Activated CD4-positive, alpha-beta T cell treated with anti-CD3 and anti-CD28 coated beads for 36 hours (primary cell): ENCODE measurements at regions not wholly inside any gene's neighbourhood (a gene's known extent, or its start where the extent isn't known, plus 50 kb on each side); places are given as distances from the start of the nearest gene placed in this dataset.

Experiments used
- ATAC-seq: fragments of 200-7000 bp; cut with Tn5 transposase; one replicate; pipeline ENCODE4 v1.10.0; 2021; ENCODE audit warnings: mild to moderate bottlenecking, moderate library complexity
- CTCF ChIA-PET: fragments of 350-600 bp; sonication (Branson Sonifier 250); formaldehyde crosslinking; loops from one replicate; lab custom pipeline; 2021; ENCODE audit warnings: antibody characterized with exemption; lab: Charles Lee
- POLR2A ChIA-PET: fragments of 350-600 bp; sonication (Branson Sonifier 250); formaldehyde crosslinking; loops from one replicate; lab custom pipeline; 2021; ENCODE audit warnings: antibody characterized with exemption, inconsistent platforms; lab: Charles Lee
- DNase-seq: peaks from one replicate; pipeline ENCODE4 v3.0.0-alpha.2; 2020
- H3K27ac Mint-ChIP-seq: one replicate; pipeline ENCODE4 v1.8.0; 2021; ENCODE audit warnings: mixed read lengths
- H3K27me3 Mint-ChIP-seq: one replicate; pipeline ENCODE4 v1.8.0; 2021; ENCODE audit warnings: mixed read lengths
- H3K36me3 Mint-ChIP-seq: one replicate; pipeline ENCODE4 v1.8.0; 2021; ENCODE audit warnings: low read depth, mixed read lengths
- H3K4me1 Mint-ChIP-seq: one replicate; pipeline ENCODE4 v1.8.0; 2021; ENCODE audit warnings: mixed read lengths
- H3K4me3 Mint-ChIP-seq: one replicate; pipeline ENCODE4 v1.8.0; 2021; ENCODE audit warnings: mild to moderate bottlenecking, moderate library complexity, mixed read lengths
- H3K9me3 Mint-ChIP-seq: one replicate; pipeline ENCODE4 v1.8.0; 2021; ENCODE audit warnings: low read depth, mixed read lengths
- intact Hi-C, 2 experiments: fragments of 100-400 bp; cut with DNase I in 1 of 2; cut with micrococcal nuclease in 1 of 2; formaldehyde crosslinking; loops; one replicate each; pipeline versions ENCODE4 v1.14.2 to v1.15.1; 2022 to 2024; cut with DNase I, micrococcal nuclease

DNA sequence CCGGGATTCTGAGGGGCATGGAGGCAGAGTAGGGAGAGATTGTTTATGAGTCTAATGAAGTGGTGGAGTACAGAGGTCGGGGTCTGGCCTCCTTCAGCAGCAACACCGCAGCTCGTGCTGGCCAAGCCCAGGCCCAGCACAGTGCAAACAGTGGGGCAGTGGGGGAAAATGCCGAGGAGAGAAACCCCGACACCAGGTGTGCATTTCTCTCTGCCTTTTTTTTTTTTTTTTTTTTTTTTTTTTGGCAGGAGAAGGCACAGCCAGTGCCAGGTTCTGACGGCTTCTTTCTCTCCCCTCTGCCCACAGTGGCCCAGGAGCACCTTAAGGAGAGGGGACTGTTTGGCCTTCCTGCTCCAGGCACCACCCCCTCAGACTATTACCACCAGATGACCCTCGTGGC, 219.3 kb downstream of the GLI2 start:
- no peaks in the 10 kb centered on the region for H3K27me3 Mint-ChIP-seq
- H3K4me1 Mint-ChIP-seq = no peaks in the 10 kb centered on the region
- ChIA-PET CTCF (no interaction called here), POLR2A (no interaction called here)
- H3K9me3 Mint-ChIP-seq = no peaks in the 10 kb centered on the region
- intact Hi-C loops = loop anchor here in 1 of 2 experiments (10.0 kb wide), 1 partner anchor 260 kb away; no protein-coding TSS in a partner anchor
- DNase-seq = no peak
- no peak overlapping the region for H3K4me3 Mint-ChIP-seq
- H3K36me3 Mint-ChIP-seq = no peaks in the 10 kb centered on the region
- no peak overlapping the region for H3K27ac Mint-ChIP-seq
- no peak for ATAC-seq

DNA sequence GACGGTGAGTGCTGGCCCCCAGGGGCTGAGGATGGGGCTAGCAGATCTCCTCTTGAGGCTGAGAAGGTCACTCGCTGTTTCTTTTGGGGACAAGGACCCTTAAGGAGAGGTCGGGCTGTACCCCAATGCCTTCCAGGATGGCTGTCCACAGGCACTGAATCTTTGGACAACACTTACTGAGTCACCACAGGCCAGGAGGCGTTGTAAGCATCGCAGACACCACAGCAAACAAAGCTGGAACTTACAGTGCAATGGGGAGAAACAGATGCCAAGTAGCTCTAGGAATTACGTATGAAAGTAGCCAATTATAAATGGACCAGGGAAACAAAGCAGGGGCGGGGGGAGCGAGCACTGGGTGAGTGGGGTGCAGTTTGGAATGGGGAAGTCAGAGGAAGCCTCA, 219.8 kb downstream of the GLI2 start:
- Mint-ChIP-seq H3K4me3 (no peak overlapping the region), H3K36me3 (no peaks in the 10 kb centered on the region), H3K27ac (no peak overlapping the region), H3K27me3 (no peaks in the 10 kb centered on the region), H3K4me1 (no peaks in the 10 kb centered on the region), H3K9me3 (no peaks in the 10 kb centered on the region)
- ChIA-PET POLR2A (no interaction called here), CTCF (no interaction called here)
- ATAC-seq = no peak
- intact Hi-C loops = loop anchor here in 1 of 2 experiments (10.0 kb wide), 1 partner anchor 261 kb away; no protein-coding TSS in a partner anchor
- DNase-seq = no peak

- Mint-ChIP-seq H3K9me3 (no peaks in the 10 kb centered on the region), H3K4me1 (no peaks in the 10 kb centered on the region), H3K36me3 (no peaks in the 10 kb centered on the region), H3K27ac (no peak overlapping the region), H3K4me3 (no peak overlapping the region), H3K27me3 (no peaks in the 10 kb centered on the region)
- POLR2A ChIA-PET = no interaction called here
- intact Hi-C loops = loop anchor here in 1 of 2 experiments (10.0 kb wide), 1 partner anchor 262 kb away; no protein-coding TSS in a partner anchor
- ATAC-seq (no peak), DNase-seq (no peak)
- CTCF ChIA-PET = interaction anchor here (0.8 kb wide), 1 partner anchor 58 kb away, joined by 3 read pairs; no protein-coding TSS in a partner anchor
Observed at GRCh38 chr2:120956486-120957156, 221.0 kb downstream of the GLI2 start.

- Mint-ChIP-seq H3K27me3 (no peaks in the 10 kb centered on the region), H3K4me1 (no peaks in the 10 kb centered on the region), H3K36me3 (no peaks in the 10 kb centered on the region), H3K27ac (no peak overlapping the region), H3K9me3 (no peaks in the 10 kb centered on the region), H3K4me3 (no peak overlapping the region)
- ChIA-PET CTCF (no interaction called here), POLR2A (no interaction called here)
- intact Hi-C loops = loop anchor here in 1 of 2 experiments (10.0 kb wide), 1 partner anchor 263 kb away; no protein-coding TSS in a partner anchor
- ATAC-seq (no peak), DNase-seq (no peak)
Observed at GRCh38 chr2:120957905-120958304, 222.2 kb downstream of the GLI2 start.

DNA sequence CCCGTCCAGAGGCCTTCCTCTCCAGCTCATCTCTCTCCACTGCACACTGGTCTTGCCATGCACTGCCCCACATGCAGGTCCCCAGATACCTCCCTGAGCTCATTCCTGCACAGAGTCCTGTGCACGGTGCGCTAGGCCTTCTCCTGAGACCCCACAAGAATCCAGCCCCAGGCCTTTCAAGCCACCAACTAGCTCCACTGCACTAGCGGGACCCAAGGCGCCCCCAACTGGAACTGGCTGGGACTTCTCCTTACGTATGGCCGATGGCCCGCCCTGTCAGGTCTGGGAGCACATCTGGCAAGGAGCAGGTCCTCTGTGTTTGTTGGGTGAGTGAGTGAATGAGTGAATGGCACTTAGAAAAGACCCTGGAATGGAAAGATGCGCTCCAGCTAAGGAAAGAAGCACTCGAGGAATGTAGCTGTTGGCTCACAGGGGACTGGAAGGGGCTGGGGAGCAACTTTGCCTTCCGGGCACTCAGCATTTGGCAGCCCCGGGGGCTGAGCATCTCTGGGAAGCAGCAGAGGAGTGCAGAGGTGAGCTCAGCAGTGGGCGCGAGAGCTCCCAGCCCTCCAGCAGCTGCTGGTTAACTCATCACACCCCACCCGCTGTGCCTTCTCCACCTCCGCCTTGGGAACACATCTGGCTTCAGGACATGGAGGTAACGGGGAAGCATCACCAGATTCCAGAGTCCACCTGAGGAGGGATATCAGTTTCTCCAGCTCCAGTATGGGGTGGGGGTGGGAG, 223.1 kb downstream of the GLI2 start:
- H3K36me3 Mint-ChIP-seq = no peaks in the 10 kb centered on the region
- no peaks in the 10 kb centered on the region for H3K4me1 Mint-ChIP-seq
- no peak overlapping the region for H3K4me3 Mint-ChIP-seq
- no peaks in the 10 kb centered on the region for H3K9me3 Mint-ChIP-seq
- CTCF ChIA-PET = interaction anchor here (0.7 kb wide), 1 partner anchor 16 kb away, joined by 3 read pairs; no protein-coding TSS in a partner anchor
- POLR2A ChIA-PET = no interaction called here
- no peak overlapping the region for H3K27ac Mint-ChIP-seq
- ATAC-seq (no peak), DNase-seq (peak; percentile 41)
- H3K27me3 Mint-ChIP-seq = no peaks in the 10 kb centered on the region
- intact Hi-C loops = loop anchor here in 1 of 2 experiments (10.0 kb wide), 1 partner anchor 264 kb away; no protein-coding TSS in a partner anchor

- CTCF ChIA-PET = no interaction called here
- no peaks in the 10 kb centered on the region for H3K27me3 Mint-ChIP-seq
- H3K9me3 Mint-ChIP-seq = no peaks in the 10 kb centered on the region
- intact Hi-C loops = loop anchor here in 1 of 2 experiments (10.0 kb wide), 1 partner anchor 265 kb away; no protein-coding TSS in a partner anchor
- POLR2A ChIA-PET = no interaction called here
- no peaks in the 10 kb centered on the region for H3K4me1 Mint-ChIP-seq
- DNase-seq (no peak), ATAC-seq (no peak)
- no peak overlapping the region for H3K27ac Mint-ChIP-seq
- no peaks in the 10 kb centered on the region for H3K36me3 Mint-ChIP-seq
- H3K4me3 Mint-ChIP-seq = no peak overlapping the region
Observed at GRCh38 chr2:120959426-120959825, 223.8 kb downstream of the GLI2 start.

DNA sequence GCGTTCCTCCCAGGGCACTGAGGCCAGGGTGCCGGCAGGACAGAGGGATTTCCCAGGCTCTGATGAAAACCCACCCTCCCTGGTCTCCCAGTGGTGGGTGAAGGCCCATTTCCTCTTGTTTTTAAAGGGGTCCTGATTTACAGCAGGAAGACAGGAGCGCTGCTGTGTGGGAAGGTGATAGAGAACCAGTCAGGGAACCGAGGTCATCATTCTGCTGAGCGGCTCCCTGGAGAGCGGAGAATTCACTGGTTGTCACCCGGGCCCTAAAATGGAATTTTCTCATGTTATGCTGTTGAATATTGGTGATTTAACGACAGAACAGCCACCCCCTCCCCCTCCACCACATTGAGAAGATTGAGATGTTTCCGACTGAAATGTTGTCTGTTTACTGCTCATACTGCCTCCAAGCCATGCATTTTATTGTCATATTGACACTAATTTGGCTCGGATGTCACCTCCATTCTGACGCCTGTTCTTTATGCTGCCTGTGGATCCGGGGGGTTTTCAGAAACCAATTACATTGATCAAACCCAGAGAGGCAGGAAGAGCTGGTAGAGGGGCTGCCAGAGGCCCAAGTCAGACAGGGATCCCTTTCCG, 225.2 kb downstream of the GLI2 start:
- no peak overlapping the region for H3K4me3 Mint-ChIP-seq
- no peaks in the 10 kb centered on the region for H3K9me3 Mint-ChIP-seq
- ChIA-PET POLR2A (no interaction called here), CTCF (no interaction called here)
- DNase-seq (no peak), ATAC-seq (no peak)
- no peaks in the 10 kb centered on the region for H3K36me3 Mint-ChIP-seq
- no peaks in the 10 kb centered on the region for H3K4me1 Mint-ChIP-seq
- H3K27me3 Mint-ChIP-seq = no peaks in the 10 kb centered on the region
- intact Hi-C loops = no loop called here
- no peak overlapping the region for H3K27ac Mint-ChIP-seq

GRCh38 chr2:120961396-120961795, 225.7 kb downstream of the GLI2 start:
- Mint-ChIP-seq H3K9me3 (no peaks in the 10 kb centered on the region), H3K36me3 (no peaks in the 10 kb centered on the region), H3K27ac (no peak overlapping the region), H3K27me3 (no peaks in the 10 kb centered on the region), H3K4me3 (no peak overlapping the region), H3K4me1 (no peaks in the 10 kb centered on the region)
- ChIA-PET CTCF (no interaction called here), POLR2A (no interaction called here)
- intact Hi-C loops = no loop called here
- no peak for ATAC-seq
- DNase-seq = no peak

- no peak for DNase-seq
- ATAC-seq = no peak
- intact Hi-C loops = no loop called here
- no peaks in the 10 kb centered on the region for H3K36me3 Mint-ChIP-seq
- H3K9me3 Mint-ChIP-seq = no peaks in the 10 kb centered on the region
- CTCF ChIA-PET = no interaction called here
- POLR2A ChIA-PET = no interaction called here
- H3K4me1 Mint-ChIP-seq = no peaks in the 10 kb centered on the region
- no peaks in the 10 kb centered on the region for H3K27me3 Mint-ChIP-seq
- no peak overlapping the region for H3K4me3 Mint-ChIP-seq
- no peak overlapping the region for H3K27ac Mint-ChIP-seq
Observed at GRCh38 chr2:120963997-120964705, 228.5 kb downstream of the GLI2 start.

GRCh38 chr2:120964819-120965218, 229.2 kb downstream of the GLI2 start:
- POLR2A ChIA-PET = no interaction called here
- Mint-ChIP-seq H3K27me3 (no peaks in the 10 kb centered on the region), H3K4me3 (no peak overlapping the region), H3K9me3 (no peaks in the 10 kb centered on the region), H3K36me3 (no peaks in the 10 kb centered on the region), H3K27ac (no peak overlapping the region), H3K4me1 (no peaks in the 10 kb centered on the region)
- CTCF ChIA-PET = no interaction called here
- intact Hi-C loops = no loop called here
- ATAC-seq (no peak), DNase-seq (no peak)

DNA sequence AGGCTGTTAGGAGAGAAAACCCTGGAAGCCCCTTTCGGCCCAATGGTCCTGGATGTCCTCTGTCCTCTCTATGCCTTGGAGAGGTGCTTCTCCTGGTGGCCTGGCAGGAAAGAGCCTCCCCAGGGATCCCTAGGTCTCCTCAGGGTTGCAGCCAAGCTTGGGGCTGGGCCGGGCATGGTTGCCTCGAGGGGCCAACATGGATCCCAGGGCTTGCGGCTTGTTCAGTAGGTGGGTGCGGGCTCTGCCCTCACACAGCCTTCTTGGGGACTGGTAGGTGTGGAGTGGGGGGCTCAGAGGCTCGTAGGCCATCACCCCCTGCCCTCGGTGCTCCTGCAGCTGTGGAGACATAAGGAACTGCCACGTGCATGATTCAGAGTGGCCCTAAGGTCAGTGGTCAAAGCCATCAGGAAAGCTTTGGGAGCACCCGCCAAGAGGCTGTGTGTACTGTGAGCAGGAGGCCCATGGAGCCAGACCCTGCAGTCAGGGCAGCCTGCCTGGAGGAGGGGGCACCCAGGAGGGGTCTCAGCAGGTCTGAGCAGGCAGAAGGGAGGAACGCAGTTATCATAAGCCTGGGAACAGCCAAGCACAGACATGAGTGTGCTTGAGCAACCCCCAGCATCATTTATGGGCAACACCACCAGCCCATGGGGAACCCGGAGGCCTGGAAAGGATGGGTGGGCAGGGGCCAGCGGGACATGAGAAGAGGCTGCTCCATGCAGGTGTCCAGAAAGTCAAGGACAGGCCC, 231.0 kb downstream of the GLI2 start:
- no peak overlapping the region for H3K27ac Mint-ChIP-seq
- no peak for DNase-seq
- no peaks in the 10 kb centered on the region for H3K36me3 Mint-ChIP-seq
- POLR2A ChIA-PET = no interaction called here
- H3K4me1 Mint-ChIP-seq = no peaks in the 10 kb centered on the region
- no peaks in the 10 kb centered on the region for H3K9me3 Mint-ChIP-seq
- no peaks in the 10 kb centered on the region for H3K27me3 Mint-ChIP-seq
- CTCF ChIA-PET = no interaction called here
- no peak overlapping the region for H3K4me3 Mint-ChIP-seq
- no peak for ATAC-seq
- intact Hi-C loops = no loop called here
